ENCODE measurements at regions not wholly inside any gene's neighbourhood (a gene's known extent, or its start where the extent isn't known, plus 50 kb on each side); places are given as distances from the start of the nearest gene placed in this dataset.

- H3K4me3 ChIP-seq (ENCODE audit: insufficient read depth, low read depth, low read length), result no peak overlapping the region
- H3K27ac ChIP-seq (ENCODE audit: insufficient read depth, low read depth, low read length, poor library complexity, severe bottlenecking), result no peak overlapping the region
- no peaks in the 10 kb centered on the region for H3K4me1 ChIP-seq (ENCODE audit: control insufficient read depth, insufficient read depth, low read length)
- H3K27me3 ChIP-seq (ENCODE audit: control insufficient read depth, insufficient read depth, low read length, poor library complexity, severe bottlenecking), result no peaks in the 10 kb centered on the region
- WGBS, 2 experiments, result 95 to 96% methylated on average over 3 to 4 of the region's 6 CpGs
- H3K9me3 ChIP-seq (ENCODE audit: control insufficient read depth, low read length), result no peaks in the 10 kb centered on the region
- no peaks in the 10 kb centered on the region for H3K36me3 ChIP-seq (ENCODE audit: control insufficient read depth, insufficient read depth, low read length)
Measured at GRCh38 chr3:64764386-64764929, 76.7 kb upstream of the ADAMTS9 start.

GRCh38 chr3:64763980-64764379, 76.2 kb upstream of the ADAMTS9 start:
- Histone ChIP-seq H3K36me3 (ENCODE audit: control insufficient read depth, insufficient read depth, low read length) (no peaks in the 10 kb centered on the region), H3K27ac (ENCODE audit: insufficient read depth, low read depth, low read length, poor library complexity, severe bottlenecking) (no peak overlapping the region), H3K4me1 (ENCODE audit: control insufficient read depth, insufficient read depth, low read length) (no peaks in the 10 kb centered on the region), H3K9me3 (ENCODE audit: control insufficient read depth, low read length) (no peaks in the 10 kb centered on the region), H3K4me3 (ENCODE audit: insufficient read depth, low read depth, low read length) (no peak overlapping the region), H3K27me3 (ENCODE audit: control insufficient read depth, insufficient read depth, low read length, poor library complexity, severe bottlenecking) (no peaks in the 10 kb centered on the region)

- Histone ChIP-seq H3K4me1 (ENCODE audit: control insufficient read depth, insufficient read depth, low read length) (no peaks in the 10 kb centered on the region), H3K27ac (ENCODE audit: insufficient read depth, low read depth, low read length, poor library complexity, severe bottlenecking) (no peak overlapping the region), H3K27me3 (ENCODE audit: control insufficient read depth, insufficient read depth, low read length, poor library complexity, severe bottlenecking) (no peaks in the 10 kb centered on the region), H3K4me3 (ENCODE audit: insufficient read depth, low read depth, low read length) (no peak overlapping the region), H3K36me3 (ENCODE audit: control insufficient read depth, insufficient read depth, low read length) (no peaks in the 10 kb centered on the region), H3K9me3 (ENCODE audit: control insufficient read depth, low read length) (no peaks in the 10 kb centered on the region)
- 91 to 92% methylated on average over 5 of the region's 5 CpGs for WGBS, 2 experiments
Measured at GRCh38 chr3:64761729-64762128, 73.9 kb upstream of the ADAMTS9 start.

DNA sequence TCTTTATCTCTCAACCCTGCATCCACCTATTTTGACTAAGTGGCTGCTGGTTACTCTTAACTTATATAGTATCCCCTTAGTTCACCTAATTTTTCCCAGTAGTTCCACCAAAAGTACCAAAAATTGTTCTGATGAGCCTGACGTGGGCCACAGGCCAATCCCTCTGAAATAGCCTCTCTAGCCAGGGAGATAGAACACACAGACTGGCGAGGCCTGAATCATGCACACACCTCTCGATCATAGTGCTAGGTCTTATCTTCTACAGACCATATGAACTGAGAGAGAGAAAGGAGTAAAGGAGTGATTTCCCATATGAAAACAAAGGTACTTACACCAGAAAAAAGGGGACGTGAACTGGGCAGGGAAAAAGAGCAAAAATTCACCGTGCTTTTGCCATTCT, 72.5 kb upstream of the ADAMTS9 start:
- no peak overlapping the region for H3K4me3 ChIP-seq (ENCODE audit: insufficient read depth, low read depth, low read length)
- no peak overlapping the region for H3K27ac ChIP-seq (ENCODE audit: insufficient read depth, low read depth, low read length, poor library complexity, severe bottlenecking)
- 94 to 97% methylated on average over 3 to 4 of the region's 5 CpGs for WGBS, 2 experiments
- H3K9me3 ChIP-seq (ENCODE audit: control insufficient read depth, low read length), result no peaks in the 10 kb centered on the region
- H3K36me3 ChIP-seq (ENCODE audit: control insufficient read depth, insufficient read depth, low read length), result no peaks in the 10 kb centered on the region
- H3K4me1 ChIP-seq (ENCODE audit: control insufficient read depth, insufficient read depth, low read length), result no peaks in the 10 kb centered on the region
- no peaks in the 10 kb centered on the region for H3K27me3 ChIP-seq (ENCODE audit: control insufficient read depth, insufficient read depth, low read length, poor library complexity, severe bottlenecking)

GRCh38 chr3:64759811-64760210, 72.0 kb upstream of the ADAMTS9 start:
- H3K9me3 ChIP-seq (ENCODE audit: control insufficient read depth, low read length), result no peaks in the 10 kb centered on the region
- WGBS, 2 experiments, result 98 to 100% methylated on average over 2 of the region's 2 CpGs

DNA sequence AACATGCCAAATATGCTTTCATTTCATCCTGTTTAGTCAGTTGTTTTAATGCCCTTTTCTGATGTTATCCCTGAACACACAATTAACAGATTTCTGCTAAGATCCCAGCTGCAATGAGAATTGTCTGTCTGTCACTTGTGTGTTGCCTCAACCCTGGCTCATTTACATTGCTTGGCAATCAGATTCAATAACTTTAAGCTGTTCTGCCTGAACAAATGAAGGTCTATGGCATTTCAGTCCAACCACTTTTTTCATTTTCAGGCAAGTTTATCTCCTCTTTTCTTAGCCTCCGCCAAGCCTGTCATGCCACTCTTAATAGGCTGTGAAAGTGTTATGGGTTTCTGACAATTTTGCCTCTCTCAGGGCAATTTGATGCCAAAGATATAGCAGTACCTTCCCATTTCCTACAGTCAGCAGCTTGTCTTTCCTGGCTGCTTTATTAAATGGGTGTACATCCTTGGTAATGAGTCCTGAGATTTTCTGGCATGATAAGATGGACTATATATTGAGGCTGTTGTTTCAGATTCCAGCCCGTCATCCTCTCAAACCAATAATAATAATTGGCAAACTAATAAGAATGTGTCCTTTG, 68.7 kb upstream of the ADAMTS9 start:
- Histone ChIP-seq H3K9me3 (ENCODE audit: control insufficient read depth, low read length) (no peaks in the 10 kb centered on the region), H3K4me3 (ENCODE audit: insufficient read depth, low read depth, low read length) (no peak overlapping the region), H3K4me1 (ENCODE audit: control insufficient read depth, insufficient read depth, low read length) (no peaks in the 10 kb centered on the region), H3K36me3 (ENCODE audit: control insufficient read depth, insufficient read depth, low read length) (no peaks in the 10 kb centered on the region), H3K27me3 (ENCODE audit: control insufficient read depth, insufficient read depth, low read length, poor library complexity, severe bottlenecking) (no peaks in the 10 kb centered on the region), H3K27ac (ENCODE audit: insufficient read depth, low read depth, low read length, poor library complexity, severe bottlenecking) (no peak overlapping the region)
- WGBS, 2 experiments, result 96 to 100% methylated on average over 1 of the region's 2 CpGs

More at GRCh38 chr3:64759811-64760210, 72.0 kb upstream of the ADAMTS9 start:
- Histone ChIP-seq H3K36me3 (ENCODE audit: control insufficient read depth, insufficient read depth, low read length) (no peaks in the 10 kb centered on the region), H3K27me3 (ENCODE audit: control insufficient read depth, insufficient read depth, low read length, poor library complexity, severe bottlenecking) (no peaks in the 10 kb centered on the region), H3K4me1 (ENCODE audit: control insufficient read depth, insufficient read depth, low read length) (no peaks in the 10 kb centered on the region), H3K27ac (ENCODE audit: insufficient read depth, low read depth, low read length, poor library complexity, severe bottlenecking) (no peak overlapping the region), H3K4me3 (ENCODE audit: insufficient read depth, low read depth, low read length) (no peak overlapping the region)

DNA sequence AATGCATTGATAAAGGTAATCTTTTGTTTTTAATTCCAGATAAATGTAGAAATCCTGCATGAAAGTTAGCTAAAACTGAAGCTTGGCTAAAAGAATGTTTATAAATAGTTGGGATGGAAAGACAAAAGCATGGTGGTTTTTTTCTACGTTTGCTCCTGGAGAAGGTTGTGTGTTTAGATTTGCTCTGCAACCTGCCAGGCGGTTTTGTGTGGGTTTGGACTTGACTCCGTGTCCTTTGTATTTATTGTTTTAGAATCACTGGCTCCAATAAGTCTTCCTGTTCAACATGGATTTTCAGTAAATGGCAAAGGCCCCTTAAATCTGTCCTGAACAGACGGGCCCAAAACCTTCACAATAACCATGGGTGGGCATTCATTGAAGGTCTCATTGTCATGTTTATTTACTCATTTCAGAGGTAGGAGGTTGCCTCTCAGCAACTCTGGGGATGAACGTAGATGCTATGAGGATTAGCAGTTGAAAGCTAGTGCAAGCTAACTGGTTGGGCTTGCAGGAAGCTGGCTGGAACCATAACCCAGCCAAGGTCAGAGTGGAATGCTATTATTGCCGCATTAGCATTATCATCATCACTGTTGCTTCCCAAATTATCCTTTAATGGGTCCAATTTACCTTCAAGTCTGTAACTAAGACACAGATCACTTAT, 60.6 kb upstream of the ADAMTS9 start:
- Histone ChIP-seq H3K27ac (ENCODE audit: insufficient read depth, low read depth, low read length, poor library complexity, severe bottlenecking) (no peak overlapping the region), H3K9me3 (ENCODE audit: control insufficient read depth, low read length) (no peaks in the 10 kb centered on the region), H3K4me1 (ENCODE audit: control insufficient read depth, insufficient read depth, low read length) (no peaks in the 10 kb centered on the region), H3K27me3 (ENCODE audit: control insufficient read depth, insufficient read depth, low read length, poor library complexity, severe bottlenecking) (no peaks in the 10 kb centered on the region), H3K4me3 (ENCODE audit: insufficient read depth, low read depth, low read length) (no peak overlapping the region), H3K36me3 (ENCODE audit: control insufficient read depth, insufficient read depth, low read length) (no peaks in the 10 kb centered on the region)
- WGBS, 2 experiments, result 31 to 37% methylated on average over 6 of the region's 6 CpGs

DNA sequence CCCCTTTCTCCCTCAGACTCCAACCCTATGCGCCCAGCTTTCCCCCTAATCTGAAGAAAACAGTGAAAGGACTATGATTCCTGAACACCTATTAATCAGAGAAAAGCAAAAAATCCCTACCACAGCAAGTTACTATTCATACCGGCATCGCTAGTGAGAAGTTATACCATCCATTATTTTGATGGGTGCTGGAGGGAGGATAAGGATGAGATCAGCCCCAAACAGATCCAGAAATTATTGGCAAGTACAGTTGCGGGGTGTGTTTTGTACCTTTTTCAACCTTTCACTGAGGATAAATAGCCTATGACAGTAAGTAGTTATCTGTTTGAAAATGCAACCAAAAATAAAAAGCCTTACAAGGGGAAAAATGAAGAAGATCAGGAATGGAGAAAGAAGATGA, 59.9 kb upstream of the ADAMTS9 start:
- 96 to 97% methylated on average over 4 of the region's 4 CpGs for WGBS, 2 experiments
- H3K27ac ChIP-seq (ENCODE audit: insufficient read depth, low read depth, low read length, poor library complexity, severe bottlenecking), result no peak overlapping the region

DNA sequence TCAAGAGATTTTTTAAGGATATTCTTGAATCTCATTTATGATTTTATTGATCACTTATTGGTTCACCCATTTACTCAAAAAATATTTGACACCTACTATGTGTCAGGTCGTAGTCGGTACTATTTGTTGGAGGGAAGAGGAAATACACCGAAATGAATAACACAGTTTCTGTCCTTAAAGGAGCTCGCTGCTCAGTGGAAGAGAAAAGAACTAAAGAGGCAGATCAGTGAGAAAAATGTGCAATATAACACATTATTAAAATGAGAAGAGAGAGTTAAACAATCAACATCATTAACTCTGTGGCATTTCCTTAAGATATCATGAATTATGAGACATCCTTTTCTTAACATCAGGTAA, 56.1 kb upstream of the ADAMTS9 start:
- Histone ChIP-seq H3K4me1 (ENCODE audit: control insufficient read depth, insufficient read depth, low read length) (no peaks in the 10 kb centered on the region), H3K36me3 (ENCODE audit: control insufficient read depth, insufficient read depth, low read length) (no peaks in the 10 kb centered on the region), H3K9me3 (ENCODE audit: control insufficient read depth, low read length) (no peaks in the 10 kb centered on the region), H3K27ac (ENCODE audit: insufficient read depth, low read depth, low read length, poor library complexity, severe bottlenecking) (no peak overlapping the region), H3K27me3 (ENCODE audit: control insufficient read depth, insufficient read depth, low read length, poor library complexity, severe bottlenecking) (no peaks in the 10 kb centered on the region), H3K4me3 (ENCODE audit: insufficient read depth, low read depth, low read length) (no peak overlapping the region)
- WGBS, 2 experiments, result 73 to 90% methylated on average over 3 to 4 of the region's 4 CpGs

More for the DNA sequence above, 59.9 kb upstream of the ADAMTS9 start:
- Histone ChIP-seq H3K36me3 (ENCODE audit: control insufficient read depth, insufficient read depth, low read length) (no peaks in the 10 kb centered on the region), H3K27me3 (ENCODE audit: control insufficient read depth, insufficient read depth, low read length, poor library complexity, severe bottlenecking) (no peaks in the 10 kb centered on the region), H3K4me1 (ENCODE audit: control insufficient read depth, insufficient read depth, low read length) (no peaks in the 10 kb centered on the region), H3K4me3 (ENCODE audit: insufficient read depth, low read depth, low read length) (no peak overlapping the region), H3K9me3 (ENCODE audit: control insufficient read depth, low read length) (no peaks in the 10 kb centered on the region)

- H3K27ac ChIP-seq (ENCODE audit: insufficient read depth, low read depth, low read length, poor library complexity, severe bottlenecking), result no peak overlapping the region
- 81 to 86% methylated on average over 5 of the region's 5 CpGs for WGBS, 2 experiments
- H3K36me3 ChIP-seq (ENCODE audit: control insufficient read depth, insufficient read depth, low read length), result no peaks in the 10 kb centered on the region
- H3K4me3 ChIP-seq (ENCODE audit: insufficient read depth, low read depth, low read length), result no peak overlapping the region
- no peaks in the 10 kb centered on the region for H3K9me3 ChIP-seq (ENCODE audit: control insufficient read depth, low read length)
- H3K27me3 ChIP-seq (ENCODE audit: control insufficient read depth, insufficient read depth, low read length, poor library complexity, severe bottlenecking), result no peaks in the 10 kb centered on the region
- H3K4me1 ChIP-seq (ENCODE audit: control insufficient read depth, insufficient read depth, low read length), result no peaks in the 10 kb centered on the region
Measured at GRCh38 chr3:64743156-64743886, 55.5 kb upstream of the ADAMTS9 start.

Data from ectodermal cell (in vitro differentiated cells).